OCI-LY7 (cell line): ENCODE measurements at regions not wholly inside any gene's neighbourhood (a gene's known extent, or its start where the extent isn't known, plus 50 kb on each side); places are given as distances from the start of the nearest gene placed in this dataset.
"Not testable (repeated sequence)": the region's sequence is repeated elsewhere in the genome, so short reads cannot be mapped to it uniquely, and the experiment has no call there.

Experiments used
- BruUV-seq: library from RNA; stranded (reverse); fragments of 400-500 nt; replicated peaks from 2 replicates; lab custom pipeline; 2021; lab: Mats Ljungman, UMichigan
- CTCF ChIA-PET: fragments of 300-600 bp; sonication (Branson Sonifier 250); formaldehyde crosslinking; loops from one replicate; lab custom pipeline; 2022; ENCODE audit warnings: antibody characterized with exemption; ENCODE audit not compliant: unreplicated experiment; lab: Charles Lee
- POLR2A ChIA-PET: fragments of 300-600 bp; sonication (Branson Sonifier 250); formaldehyde crosslinking; loops from one replicate; lab custom pipeline; 2022; ENCODE audit warnings: antibody characterized with exemption; lab: Charles Lee
- DNase-seq: peaks from one replicate; pipeline ENCODE4 v3.0.0-alpha.2; 2015; ENCODE audit warnings: low spot score
- H2AFZ ChIP-seq: fragments of 200-600 bp; sonication (generic), shearing (Covaris generic); 2 replicates; pipeline ENCODE4 v1.6.1; 2014; ENCODE audit warnings: mild to moderate bottlenecking, antibody characterized with exemption, low read length, moderate library complexity
- H3K27ac ChIP-seq: fragments of 200-600 bp; sonication (generic); 2 replicates; pipeline ENCODE4 v1.5.1; 2014; ENCODE audit warnings: mixed run types, low read depth, mild to moderate bottlenecking, moderate library complexity, low read length, inconsistent platforms; ENCODE audit not compliant: poor library complexity, severe bottlenecking
- H3K36me3 ChIP-seq: fragments of 200-600 bp; sonication (generic); 2 replicates; pipeline ENCODE4 v1.6.1; 2014; ENCODE audit warnings: mild to moderate bottlenecking, antibody characterized with exemption, low read length, moderate library complexity, mixed read lengths; ENCODE audit not compliant: insufficient read depth
- H3K4me1 ChIP-seq: fragments of 200-600 bp; sonication (generic); 2 replicates; pipeline ENCODE4 v1.5.1; 2014; ENCODE audit warnings: mild to moderate bottlenecking, low read length; ENCODE audit not compliant: insufficient read depth, poor library complexity, severe bottlenecking
- H3K4me2 ChIP-seq: fragments of 200-600 bp; sonication (generic); 2 replicates; pipeline ENCODE4 v1.6.1; 2014; ENCODE audit warnings: mild to moderate bottlenecking, low read length
- H3K4me3 ChIP-seq: fragments of 200-600 bp; sonication (generic); 2 replicates; pipeline ENCODE4 v1.5.1; 2014; ENCODE audit warnings: mild to moderate bottlenecking, low read depth, low read length; ENCODE audit not compliant: poor library complexity, severe bottlenecking
- H3K79me2 ChIP-seq: fragments of 200-600 bp; sonication (generic); 2 replicates; pipeline ENCODE4 v1.6.1; 2016; ENCODE audit warnings: low read depth, mild to moderate bottlenecking, low read length, moderate library complexity, mixed read lengths; ENCODE audit not compliant: insufficient read depth
- H3K9me2 ChIP-seq: fragments of 200-600 bp; sonication (generic); 2 replicates; pipeline ENCODE4 v1.6.1; 2016; ENCODE audit warnings: mild to moderate bottlenecking, low read length, mixed read lengths; ENCODE audit not compliant: insufficient read depth
- H3K9me3 ChIP-seq: fragments of 200-600 bp; sonication (generic); 2 replicates; pipeline ENCODE4 v1.6.1; 2014; ENCODE audit warnings: mild to moderate bottlenecking, mixed run types, low read length, mixed read lengths
- H4K20me1 ChIP-seq: fragments of 200-600 bp; sonication (generic); 2 replicates; pipeline ENCODE4 v1.6.1; 2014; ENCODE audit warnings: mild to moderate bottlenecking, antibody characterized with exemption, low read length, moderate library complexity, mixed read lengths; ENCODE audit not compliant: insufficient read depth
- EZH2phosphoT487 ChIP-seq: fragments of 200-600 bp; sonication (generic); IDR thresholded peaks from 2 replicates; pipeline ENCODE4 v1.6.1; 2018; ENCODE audit warnings: low read depth, borderline replicate concordance, mild to moderate bottlenecking, mixed run types, antibody characterized with exemption, low read length, moderate library complexity, mixed read lengths
- intact Hi-C: fragments of 100-400 bp; cut with micrococcal nuclease; formaldehyde crosslinking; loops from one replicate; pipeline ENCODE4 v1.10.0; 2022; ENCODE audit not compliant: unreplicated experiment
- TF ChIP-seq, protein P1 (sequence below): fragments of 200-600 bp; sonication (generic); conservative IDR thresholded peaks from 2 replicates; pipeline ENCODE4 v1.5.1; 2014; ENCODE audit warnings: mild to moderate bottlenecking, antibody characterized with exemption, low read length, moderate library complexity, mixed read lengths

DNA sequence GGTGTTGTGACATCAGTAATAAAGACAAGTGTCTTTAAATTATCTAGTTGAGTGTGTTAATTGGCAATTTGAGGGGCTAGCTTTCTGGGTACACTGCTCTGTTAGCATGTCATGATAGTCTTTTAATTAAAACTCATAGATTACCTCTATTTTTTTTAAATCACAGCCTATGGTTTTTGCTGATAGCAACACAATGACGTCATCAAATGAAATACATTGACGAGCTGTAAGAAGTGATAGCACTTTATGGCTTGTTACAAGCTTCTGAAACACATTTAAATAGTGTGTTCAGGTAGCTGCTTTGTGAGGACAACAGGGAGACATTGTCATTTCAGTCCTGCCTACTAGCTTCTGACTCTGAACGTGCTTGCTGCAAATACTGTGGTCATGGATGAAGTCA is 600.5 kb upstream of the EDIL3 start:
- ChIA-PET POLR2A (interaction anchor here (1.0 kb wide), 1 partner anchor 46 kb away, joined by 3 read pairs; no protein-coding TSS in a partner anchor), CTCF (no interaction called here)
- Histone ChIP-seq H3K4me2 (no peak overlapping the region), H3K4me3 (no peak overlapping the region), H3K9me3 (no peaks in the 10 kb centered on the region), H3K79me2 (no peaks in the 10 kb centered on the region), H3K4me1 (no peaks in the 10 kb centered on the region), H3K9me2 (no peaks in the 10 kb centered on the region), H3K36me3 (no peaks in the 10 kb centered on the region), H4K20me1 (no peaks in the 10 kb centered on the region), H3K27ac (no peak overlapping the region), H2AFZ (no peak overlapping the region)
- TF ChIP-seq, protein P1, sequence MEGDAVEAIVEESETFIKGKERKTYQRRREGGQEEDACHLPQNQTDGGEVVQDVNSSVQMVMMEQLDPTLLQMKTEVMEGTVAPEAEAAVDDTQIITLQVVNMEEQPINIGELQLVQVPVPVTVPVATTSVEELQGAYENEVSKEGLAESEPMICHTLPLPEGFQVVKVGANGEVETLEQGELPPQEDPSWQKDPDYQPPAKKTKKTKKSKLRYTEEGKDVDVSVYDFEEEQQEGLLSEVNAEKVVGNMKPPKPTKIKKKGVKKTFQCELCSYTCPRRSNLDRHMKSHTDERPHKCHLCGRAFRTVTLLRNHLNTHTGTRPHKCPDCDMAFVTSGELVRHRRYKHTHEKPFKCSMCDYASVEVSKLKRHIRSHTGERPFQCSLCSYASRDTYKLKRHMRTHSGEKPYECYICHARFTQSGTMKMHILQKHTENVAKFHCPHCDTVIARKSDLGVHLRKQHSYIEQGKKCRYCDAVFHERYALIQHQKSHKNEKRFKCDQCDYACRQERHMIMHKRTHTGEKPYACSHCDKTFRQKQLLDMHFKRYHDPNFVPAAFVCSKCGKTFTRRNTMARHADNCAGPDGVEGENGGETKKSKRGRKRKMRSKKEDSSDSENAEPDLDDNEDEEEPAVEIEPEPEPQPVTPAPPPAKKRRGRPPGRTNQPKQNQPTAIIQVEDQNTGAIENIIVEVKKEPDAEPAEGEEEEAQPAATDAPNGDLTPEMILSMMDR = no peak
- no peak for TF ChIP-seq EZH2phosphoT487
- no peak for DNase-seq
- no TSS peak for BruUV-seq
- intact Hi-C loops = no loop called here

GRCh38 chr5:84986688-84987087 is 602.0 kb upstream of the EDIL3 start:
- Histone ChIP-seq H2AFZ (no peak overlapping the region), H3K4me1 (no peaks in the 10 kb centered on the region), H3K9me2 (no peaks in the 10 kb centered on the region), H3K79me2 (no peaks in the 10 kb centered on the region), H3K4me3 (no peak overlapping the region), H3K27ac (no peak overlapping the region), H3K9me3 (no peaks in the 10 kb centered on the region), H3K4me2 (no peak overlapping the region), H4K20me1 (no peaks in the 10 kb centered on the region), H3K36me3 (no peaks in the 10 kb centered on the region)
- no peak for TF ChIP-seq EZH2phosphoT487
- TF ChIP-seq, protein P1 = no peak
- POLR2A ChIA-PET = no interaction called here
- intact Hi-C loops = no loop called here
- BruUV-seq = no TSS peak
- no peak for DNase-seq
- CTCF ChIA-PET = no interaction called here

DNA sequence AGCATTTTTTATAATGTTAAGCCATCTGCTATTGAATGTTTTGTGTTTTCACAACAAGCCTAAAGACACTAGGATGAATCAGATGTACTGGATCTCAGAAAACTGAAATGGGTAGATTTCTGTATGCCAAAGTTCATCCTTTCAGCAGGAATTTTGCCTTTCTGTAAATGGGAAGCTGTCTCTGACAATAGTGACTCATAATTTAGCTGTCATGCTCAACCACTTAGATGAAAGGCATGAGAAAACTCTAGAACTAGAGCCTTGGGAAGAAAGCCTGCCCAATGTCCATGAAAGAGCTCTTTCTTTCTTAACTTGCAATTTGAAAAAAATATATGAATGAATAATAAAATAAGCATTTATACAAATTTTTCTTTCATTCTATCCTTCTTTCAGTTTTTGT is 616.0 kb upstream of the EDIL3 start:
- H3K4me2 ChIP-seq = no peak overlapping the region
- no peaks in the 10 kb centered on the region for H4K20me1 ChIP-seq
- no peak for DNase-seq
- no peak overlapping the region for H3K4me3 ChIP-seq
- no peaks in the 10 kb centered on the region for H3K9me2 ChIP-seq
- CTCF ChIA-PET = no interaction called here
- no TSS peak for BruUV-seq
- H2AFZ ChIP-seq = no peak overlapping the region
- H3K4me1 ChIP-seq = no peaks in the 10 kb centered on the region
- H3K27ac ChIP-seq = no peak overlapping the region
- intact Hi-C loops = no loop called here
- no peaks in the 10 kb centered on the region for H3K79me2 ChIP-seq
- TF ChIP-seq, protein P1 = no peak
- TF ChIP-seq EZH2phosphoT487 = no peak
- H3K9me3 ChIP-seq = no peaks in the 10 kb centered on the region
- no peaks in the 10 kb centered on the region for H3K36me3 ChIP-seq
- POLR2A ChIA-PET = no interaction called here

- H3K4me2 ChIP-seq, H2AFZ ChIP-seq, H3K79me2 ChIP-seq, DNase-seq, H3K27ac ChIP-seq, CTCF ChIA-PET, H3K36me3 ChIP-seq, H3K9me2 ChIP-seq, H3K4me3 ChIP-seq, BruUV-seq, H3K9me3 ChIP-seq, intact Hi-C loops, H4K20me1 ChIP-seq, H3K4me1 ChIP-seq: not testable (repeated sequence)
- POLR2A ChIA-PET = interaction anchor here (0.8 kb wide), 1 partner anchor 1845 kb away, joined by 3 read pairs; no protein-coding TSS in a partner anchor
Measured at GRCh38 chr5:85002026-85002425, 617.3 kb upstream of the EDIL3 start.
